GM12891 (cell line): ENCODE measurements at regions not wholly inside any gene's neighbourhood (a gene's known extent, or its start where the extent isn't known, plus 50 kb on each side); places are given as distances from the start of the nearest gene placed in this dataset.

Experiments used
- POLR2A ChIP-seq: IDR thresholded peaks from 2 replicates; pipeline ENCODE4 v1.6.1; 2011; ENCODE audit warnings: low read depth, low read length, control low read depth
- SPI1 ChIP-seq: IDR thresholded peaks from 2 replicates; pipeline ENCODE4 v1.6.1; 2011; ENCODE audit warnings: low read depth, low read length, control low read depth
- TAF1 ChIP-seq: IDR thresholded peaks from 2 replicates; pipeline ENCODE4 v1.6.1; 2011; ENCODE audit warnings: low read depth, low read length, control low read depth

DNA sequence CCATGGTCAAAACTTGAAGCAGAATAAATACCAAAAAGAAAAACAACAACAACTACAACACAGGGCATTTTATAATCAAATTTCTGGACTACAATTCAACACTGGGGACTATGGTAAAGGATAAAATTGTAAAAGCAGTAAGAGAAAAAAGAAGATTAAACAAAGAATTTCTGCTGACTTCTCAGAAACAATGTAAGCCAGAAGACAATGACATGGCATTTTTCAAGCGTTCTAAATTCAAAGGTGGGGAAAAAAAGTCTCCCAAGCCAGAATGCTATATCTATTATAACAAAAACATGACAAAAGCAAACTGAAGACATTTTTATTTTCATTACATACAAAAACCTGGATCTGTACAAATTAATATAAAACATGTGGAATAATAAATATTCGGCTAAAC is 433.1 kb downstream of the NPHP4 start:
- no peak for TF ChIP-seq POLR2A
- TF ChIP-seq TAF1 = no peak
- no peak for TF ChIP-seq SPI1
